ENCODE measurements at regions not wholly inside any gene's neighbourhood (a gene's known extent, or its start where the extent isn't known, plus 50 kb on each side); places are given as distances from the start of the nearest gene placed in this dataset.

DNA sequence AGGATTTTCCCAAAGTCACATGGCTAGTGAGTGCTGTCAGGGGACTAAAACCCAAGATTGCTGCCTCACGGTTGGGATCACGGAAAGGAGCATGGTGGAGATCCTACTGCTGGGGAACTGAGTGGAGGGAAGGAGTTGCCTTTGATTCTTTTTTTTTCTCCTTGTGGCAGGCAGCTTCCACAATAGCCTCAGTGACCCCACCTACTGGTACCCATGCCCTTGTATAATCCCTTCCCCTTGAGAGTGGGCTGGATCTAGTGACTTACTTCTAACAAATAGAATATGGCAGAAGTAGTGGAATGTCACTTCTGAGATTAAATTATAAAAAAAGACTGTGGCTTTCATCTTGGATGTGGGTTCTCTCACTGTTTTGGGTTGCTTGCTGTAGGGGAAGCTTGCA is 135.7 kb downstream of the DICER1 start:
- no peak for TF ChIP-seq EZH2 (IDR thresholded peaks at IDR 0.05; ENCODE audit: borderline replicate concordance)
- TF ChIP-seq, protein P1, sequence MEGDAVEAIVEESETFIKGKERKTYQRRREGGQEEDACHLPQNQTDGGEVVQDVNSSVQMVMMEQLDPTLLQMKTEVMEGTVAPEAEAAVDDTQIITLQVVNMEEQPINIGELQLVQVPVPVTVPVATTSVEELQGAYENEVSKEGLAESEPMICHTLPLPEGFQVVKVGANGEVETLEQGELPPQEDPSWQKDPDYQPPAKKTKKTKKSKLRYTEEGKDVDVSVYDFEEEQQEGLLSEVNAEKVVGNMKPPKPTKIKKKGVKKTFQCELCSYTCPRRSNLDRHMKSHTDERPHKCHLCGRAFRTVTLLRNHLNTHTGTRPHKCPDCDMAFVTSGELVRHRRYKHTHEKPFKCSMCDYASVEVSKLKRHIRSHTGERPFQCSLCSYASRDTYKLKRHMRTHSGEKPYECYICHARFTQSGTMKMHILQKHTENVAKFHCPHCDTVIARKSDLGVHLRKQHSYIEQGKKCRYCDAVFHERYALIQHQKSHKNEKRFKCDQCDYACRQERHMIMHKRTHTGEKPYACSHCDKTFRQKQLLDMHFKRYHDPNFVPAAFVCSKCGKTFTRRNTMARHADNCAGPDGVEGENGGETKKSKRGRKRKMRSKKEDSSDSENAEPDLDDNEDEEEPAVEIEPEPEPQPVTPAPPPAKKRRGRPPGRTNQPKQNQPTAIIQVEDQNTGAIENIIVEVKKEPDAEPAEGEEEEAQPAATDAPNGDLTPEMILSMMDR (IDR thresholded peaks at IDR 0.05; ENCODE audit: poor library complexity), result no peak
